CD4-positive, alpha-beta T cell treated with Interleukin-2 at 100 ng/mL for 4 hours (primary cell): ENCODE measurements at regions not wholly inside any gene's neighbourhood (a gene's known extent, or its start where the extent isn't known, plus 50 kb on each side); places are given as distances from the start of the nearest gene placed in this dataset.
A peak's percentile ranks its signal among the peaks of the same experiment; 100 is the strongest.
"Not testable (repeated sequence)": the region's sequence is repeated elsewhere in the genome, so short reads cannot be mapped to it uniquely, and the experiment has no call there.

Experiments used
- DNase-seq: peaks from one replicate; pipeline ENCODE4 v3.0.0-alpha.2; 2020; ENCODE audit warnings: low spot score

DNA sequence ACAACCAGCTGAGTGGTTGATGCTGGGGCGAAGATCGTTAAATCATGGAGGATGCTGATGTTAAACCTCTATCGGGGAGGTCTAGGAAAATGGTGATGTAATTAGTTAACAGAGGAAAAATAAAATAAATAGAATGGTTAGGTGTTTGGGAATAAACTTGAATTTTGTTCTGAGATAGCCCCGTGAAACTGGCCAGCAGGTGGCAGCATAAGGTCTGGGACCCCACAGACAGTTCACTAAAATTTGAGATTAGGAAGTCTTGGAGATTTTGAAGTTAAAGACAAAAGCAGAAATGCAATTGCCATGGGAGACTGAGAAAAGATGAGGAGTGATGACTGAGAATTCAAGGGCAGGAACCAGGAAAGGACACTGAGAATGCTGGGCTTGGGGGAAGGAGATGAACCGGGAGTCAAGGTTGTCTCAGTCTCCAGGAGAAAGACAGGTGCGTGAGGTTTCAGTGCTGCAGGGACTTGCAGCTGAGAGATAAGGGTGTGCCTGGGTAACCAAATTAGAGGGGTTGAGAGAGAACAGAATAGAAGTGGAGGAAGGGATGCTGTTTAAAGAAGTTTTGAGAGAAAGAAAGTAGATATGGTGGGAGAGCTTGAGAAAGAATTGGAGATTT, 248.0 kb downstream of the ZNF92 start:
- peak; percentile 21 for DNase-seq

DNA sequence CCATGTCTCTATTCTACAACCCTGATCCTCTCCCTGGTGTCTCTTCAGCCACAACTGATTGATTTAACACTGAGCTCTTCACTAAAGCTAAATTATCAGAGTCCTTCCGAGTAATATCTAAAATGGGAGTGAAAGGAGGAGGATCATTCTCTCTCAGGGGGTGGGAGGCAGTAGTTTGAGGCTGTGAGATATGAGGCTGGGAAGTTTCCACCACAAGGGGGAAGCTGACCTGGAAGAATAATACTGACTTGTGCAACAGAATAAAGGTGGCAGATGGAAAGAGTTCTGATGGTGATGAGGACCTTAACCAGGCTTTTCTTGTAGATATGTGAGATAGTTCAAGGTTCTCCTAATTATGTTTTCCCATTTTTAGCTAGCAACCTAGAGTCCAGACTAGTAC, 241.6 kb upstream of the VKORC1L1 start:
- DNase-seq: not testable (repeated sequence)

DNA sequence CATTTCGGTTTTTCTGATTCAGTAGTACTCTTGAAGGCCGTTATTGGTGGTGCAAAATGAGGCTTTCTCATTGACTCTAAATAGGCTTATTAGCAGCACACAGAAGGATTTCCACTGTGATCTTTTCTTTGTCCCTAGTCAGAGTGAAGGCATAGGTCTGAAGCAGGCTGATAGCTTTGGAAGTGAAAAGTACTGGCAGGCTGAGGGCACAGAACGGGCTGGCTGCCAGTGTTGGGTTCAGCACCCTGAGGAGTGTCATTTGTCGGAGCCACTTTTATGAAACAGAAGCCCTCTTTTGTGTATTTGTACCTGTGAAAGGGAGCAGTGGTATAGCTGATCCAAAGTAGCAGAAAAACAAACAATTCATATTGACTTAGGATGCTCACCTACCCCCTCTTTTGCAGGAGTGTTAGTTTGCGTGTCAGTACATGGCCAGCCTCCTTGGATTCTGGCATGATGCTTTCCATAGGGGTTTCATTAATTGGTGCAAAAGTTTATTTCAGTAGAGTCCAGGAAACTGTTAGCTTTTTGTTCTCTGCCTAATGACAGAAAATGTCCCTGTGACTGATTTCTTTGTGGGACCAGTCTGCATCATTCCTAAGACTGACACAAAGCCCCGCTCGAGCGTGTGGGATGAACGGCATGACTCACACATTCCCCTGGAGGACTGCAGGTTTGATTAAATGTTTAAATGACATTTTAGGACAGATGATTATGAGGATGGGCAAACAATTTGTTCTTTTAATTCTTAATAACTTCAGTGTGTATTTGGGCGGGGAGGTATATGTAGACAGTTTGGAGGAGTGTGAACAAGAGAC, 239.1 kb upstream of the VKORC1L1 start:
- DNase-seq: not testable (repeated sequence)

DNA sequence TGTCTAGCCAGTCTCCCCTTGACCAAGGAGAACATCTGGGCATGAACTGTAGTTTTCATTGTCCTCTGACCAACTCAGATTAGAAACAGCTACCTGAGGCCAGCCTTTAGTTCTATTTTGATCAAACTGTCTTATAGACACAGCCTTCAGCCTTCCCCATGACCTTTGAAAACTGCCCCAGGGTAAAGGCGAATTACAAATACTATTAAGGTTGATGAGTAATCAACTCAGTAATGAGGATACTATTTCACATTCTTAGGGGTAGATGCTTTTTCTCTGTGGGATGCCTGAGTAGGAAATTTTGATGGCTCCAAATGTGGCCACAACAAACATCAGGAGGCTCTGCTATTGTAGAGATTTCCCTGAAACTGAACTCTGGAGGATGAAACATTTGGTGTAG, 234.0 kb upstream of the VKORC1L1 start:
- not testable (repeated sequence) for DNase-seq

DNA sequence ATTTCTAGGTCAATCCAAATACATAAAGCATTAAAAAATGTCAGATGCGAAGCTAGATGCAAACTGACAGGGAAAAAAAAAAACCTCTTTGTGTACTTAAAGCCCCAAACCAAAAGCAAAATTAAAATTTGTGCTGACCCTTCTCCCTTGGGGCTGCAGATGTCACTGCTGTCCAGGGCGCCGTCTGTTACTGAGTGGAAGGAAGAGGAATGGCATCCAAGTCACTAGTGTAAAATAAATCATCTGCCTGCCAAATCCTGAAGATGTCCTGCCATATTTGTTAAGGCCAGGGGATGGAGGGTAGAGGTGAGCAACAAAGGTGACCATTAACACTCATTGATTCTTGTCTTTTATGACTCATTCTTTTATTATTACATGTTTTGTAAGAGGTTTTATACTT, 233.2 kb upstream of the VKORC1L1 start:
- DNase-seq: not testable (repeated sequence)

DNA sequence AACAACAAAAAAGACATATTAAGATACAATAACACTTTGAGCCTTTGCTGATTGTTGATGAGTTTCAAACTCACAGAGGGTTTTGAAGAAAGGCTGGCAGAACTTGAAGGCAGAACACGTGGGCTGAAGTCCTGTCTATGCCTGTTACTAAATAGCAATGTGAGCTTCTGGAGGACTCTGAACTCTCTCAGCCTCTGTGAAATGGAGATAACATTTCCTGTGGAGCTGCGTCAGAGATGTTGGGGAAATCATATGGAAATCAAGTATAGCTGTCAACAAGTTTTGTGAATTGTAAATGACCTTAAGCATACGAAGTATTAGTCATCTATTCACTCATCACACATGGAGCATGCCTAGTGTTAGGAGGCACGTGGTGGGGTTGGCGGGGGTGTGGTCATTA, 229.4 kb upstream of the VKORC1L1 start:
- DNase-seq: not testable (repeated sequence)

DNA sequence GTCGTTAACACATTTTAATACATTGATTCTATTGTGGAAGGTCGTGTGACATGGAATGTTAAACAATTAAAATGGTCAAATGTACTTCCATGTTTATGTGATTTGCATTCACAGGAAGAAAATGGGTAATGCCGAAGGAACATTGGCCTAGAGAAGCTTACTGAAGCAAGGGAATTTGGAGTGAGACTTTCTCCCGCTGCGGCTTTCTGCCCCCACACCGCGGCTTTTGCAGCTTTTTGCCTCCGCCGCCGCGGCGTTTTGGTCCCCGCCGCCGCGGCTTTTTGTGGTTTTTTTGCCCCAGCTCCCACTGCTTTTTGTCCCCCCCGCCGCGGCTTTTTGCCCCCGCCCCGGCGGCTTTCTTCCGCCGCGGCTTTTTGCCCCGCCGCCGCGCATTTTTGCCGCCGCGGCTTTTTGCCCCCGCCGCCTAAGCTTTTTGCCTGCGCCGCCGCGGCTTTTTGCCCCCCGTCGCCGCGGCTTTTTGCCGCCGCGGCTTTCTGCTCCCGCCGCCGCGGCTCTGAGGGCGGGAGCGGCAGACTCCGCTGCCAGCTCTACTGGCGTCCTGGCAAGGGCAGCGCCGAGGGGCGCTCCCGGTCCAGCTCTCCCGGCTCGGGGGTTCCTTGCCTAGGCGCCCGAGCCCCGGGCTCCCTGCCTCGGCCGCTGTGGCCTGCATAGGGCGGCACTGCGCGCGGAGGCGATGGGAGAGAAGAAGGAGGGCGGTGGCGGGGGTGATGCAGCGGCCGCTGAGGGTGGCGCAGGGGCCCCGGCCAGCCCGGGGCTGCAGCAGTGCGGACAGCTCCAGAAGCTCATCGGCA, 225.5 kb upstream of the VKORC1L1 start:
- not testable (repeated sequence) for DNase-seq

DNA sequence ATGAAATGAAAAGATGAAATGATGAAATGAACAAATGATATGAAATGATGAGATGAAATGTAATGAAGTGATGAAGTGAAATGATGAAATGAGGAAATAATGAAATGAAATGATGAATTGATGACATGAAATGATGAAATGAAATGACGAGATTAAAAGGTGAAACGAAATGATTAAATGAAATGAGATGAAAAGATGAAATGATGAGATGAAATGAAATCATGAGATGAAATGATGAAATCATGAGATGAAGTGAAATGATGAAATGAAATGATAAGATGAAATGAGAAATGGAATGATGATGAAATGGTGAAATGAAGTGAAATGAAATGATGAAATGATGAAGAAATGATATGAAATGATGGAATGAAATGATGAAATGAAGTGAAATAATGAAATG, 221.7 kb upstream of the VKORC1L1 start:
- DNase-seq: not testable (repeated sequence)

DNA sequence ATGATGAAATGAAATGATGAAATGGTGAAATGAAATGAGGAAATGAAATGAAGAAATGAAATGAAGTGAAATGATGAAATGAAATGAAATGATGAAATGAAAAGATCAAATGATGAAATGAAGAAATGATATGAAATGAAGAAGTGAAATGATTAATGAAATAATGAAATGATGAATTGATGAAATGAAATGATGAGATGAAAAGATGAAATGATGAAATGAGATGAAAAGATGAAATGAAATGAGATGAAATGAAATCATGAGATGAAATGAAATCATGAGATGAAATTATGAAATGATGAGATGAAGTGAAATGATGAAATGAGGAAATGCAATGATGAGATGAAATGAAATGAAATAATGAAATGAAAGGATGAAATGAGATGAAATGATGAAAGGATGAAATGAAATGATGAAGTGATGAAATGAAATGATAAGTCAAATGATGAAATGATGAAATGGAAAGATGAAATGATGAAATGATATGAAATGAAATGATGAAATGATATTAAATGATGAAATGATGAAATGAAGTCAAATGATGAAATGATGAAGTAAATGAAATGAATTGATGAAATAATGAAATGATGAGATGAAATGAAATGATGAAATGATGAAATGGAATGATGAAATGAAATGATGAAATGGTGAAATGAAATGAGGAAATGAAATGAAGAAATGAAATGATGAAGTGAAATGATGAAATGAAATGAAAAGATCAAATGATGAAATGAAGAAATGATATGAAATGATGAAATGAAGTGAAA, 220.9 kb upstream of the VKORC1L1 start:
- DNase-seq: not testable (repeated sequence)

DNA sequence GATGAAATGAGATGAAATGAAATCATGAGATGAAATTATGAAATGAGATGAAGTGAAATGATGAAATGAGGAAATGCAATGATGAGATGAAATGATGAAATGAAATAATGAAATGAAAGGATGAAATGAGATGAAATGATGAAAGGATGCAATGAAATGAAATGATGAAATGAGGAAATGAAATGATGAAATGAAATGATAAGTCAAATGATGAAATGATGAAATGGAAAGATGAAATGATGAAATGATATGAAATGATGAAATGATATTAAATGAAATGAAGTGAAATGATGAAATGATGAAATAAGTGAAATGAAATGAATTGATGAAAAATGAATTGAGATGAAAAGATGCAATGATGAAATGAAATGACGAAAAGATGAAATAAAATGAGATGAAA, 220.2 kb upstream of the VKORC1L1 start:
- not testable (repeated sequence) for DNase-seq

DNA sequence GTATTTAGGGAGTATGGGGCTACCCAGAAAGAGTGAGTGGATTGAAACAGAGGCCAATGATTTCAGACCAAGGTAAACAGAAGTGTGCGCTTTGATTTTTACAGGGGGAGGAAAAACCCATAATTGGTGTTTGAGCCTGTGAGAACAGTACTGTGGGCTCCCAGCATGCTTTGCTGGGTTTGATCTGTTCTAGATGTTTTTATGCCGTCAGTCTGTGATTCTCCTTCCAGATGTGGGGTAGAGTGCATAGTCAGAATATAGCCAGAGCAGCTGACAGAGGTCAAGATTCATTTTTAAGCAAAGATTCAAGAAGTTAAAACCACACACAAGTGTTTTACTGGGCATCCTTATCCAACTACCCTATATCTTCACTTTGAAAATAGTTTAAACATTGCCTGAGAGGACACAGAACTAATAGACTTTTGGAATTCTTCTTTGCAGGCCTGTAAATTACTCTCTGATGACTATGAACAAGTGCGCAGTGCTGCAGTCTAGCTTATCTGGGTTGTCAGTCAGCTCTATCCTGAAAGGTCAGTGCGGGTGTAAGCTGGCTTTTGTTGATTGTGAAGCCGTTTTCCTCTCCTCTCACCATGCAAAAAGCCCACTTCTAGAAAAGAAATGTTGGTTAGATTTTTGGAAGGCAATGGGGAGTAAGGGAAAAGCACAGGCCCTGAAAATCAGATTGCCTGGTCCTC, 216.2 kb upstream of the VKORC1L1 start:
- DNase-seq: not testable (repeated sequence)

DNA sequence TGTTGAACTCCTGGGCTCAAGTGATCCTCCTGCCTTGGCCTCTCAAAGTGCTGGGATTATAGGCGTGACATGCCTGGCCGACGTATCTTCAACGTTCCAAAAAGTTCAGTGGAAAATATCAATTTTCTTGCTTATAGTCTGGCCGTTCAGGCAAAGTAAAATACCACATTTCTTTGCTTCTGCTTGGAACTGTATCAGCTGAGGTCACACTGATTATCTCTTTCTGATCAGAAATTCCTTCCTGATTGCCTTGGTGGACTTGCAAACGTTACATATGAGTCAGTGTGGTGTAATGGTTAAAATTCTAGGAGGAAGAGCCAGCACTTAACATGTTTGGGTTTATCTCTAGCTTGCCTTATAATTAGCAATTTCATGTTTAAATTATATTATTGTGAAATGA, 189.5 kb upstream of the VKORC1L1 start:
- DNase-seq: not testable (repeated sequence)

DNA sequence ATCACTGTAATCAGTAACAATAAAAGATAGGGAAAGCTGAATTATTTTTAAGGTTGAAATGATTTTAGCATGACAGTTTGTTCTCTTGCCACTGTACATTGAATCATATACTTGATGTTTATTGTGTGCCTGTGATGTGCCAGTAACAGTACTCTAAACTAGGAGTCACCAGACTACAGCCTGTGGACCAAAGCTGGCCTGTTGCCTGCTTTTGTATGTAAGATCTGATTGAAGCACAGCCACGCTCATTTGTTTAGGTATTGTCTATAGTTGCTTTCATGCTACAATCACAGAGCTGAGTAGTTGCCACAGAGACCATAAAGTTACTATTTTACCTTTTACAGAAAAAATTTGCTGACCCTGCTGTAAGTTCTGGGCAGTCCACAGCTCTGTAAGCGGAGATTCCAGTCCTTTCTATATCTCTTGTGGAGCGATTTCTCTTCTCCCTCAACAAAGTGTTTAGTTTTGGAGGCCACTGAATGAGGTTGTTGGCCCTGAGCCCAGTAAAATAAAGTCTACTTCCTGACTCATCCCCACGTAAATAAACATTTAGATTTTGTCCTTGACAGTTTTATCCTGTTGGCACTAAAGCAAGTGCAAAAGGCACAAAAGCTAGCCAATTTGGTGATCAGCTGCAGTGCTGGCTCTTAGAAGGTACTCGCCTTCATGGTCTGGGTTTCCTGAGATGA, 173.7 kb upstream of the VKORC1L1 start:
- DNase-seq: not testable (repeated sequence)

DNA sequence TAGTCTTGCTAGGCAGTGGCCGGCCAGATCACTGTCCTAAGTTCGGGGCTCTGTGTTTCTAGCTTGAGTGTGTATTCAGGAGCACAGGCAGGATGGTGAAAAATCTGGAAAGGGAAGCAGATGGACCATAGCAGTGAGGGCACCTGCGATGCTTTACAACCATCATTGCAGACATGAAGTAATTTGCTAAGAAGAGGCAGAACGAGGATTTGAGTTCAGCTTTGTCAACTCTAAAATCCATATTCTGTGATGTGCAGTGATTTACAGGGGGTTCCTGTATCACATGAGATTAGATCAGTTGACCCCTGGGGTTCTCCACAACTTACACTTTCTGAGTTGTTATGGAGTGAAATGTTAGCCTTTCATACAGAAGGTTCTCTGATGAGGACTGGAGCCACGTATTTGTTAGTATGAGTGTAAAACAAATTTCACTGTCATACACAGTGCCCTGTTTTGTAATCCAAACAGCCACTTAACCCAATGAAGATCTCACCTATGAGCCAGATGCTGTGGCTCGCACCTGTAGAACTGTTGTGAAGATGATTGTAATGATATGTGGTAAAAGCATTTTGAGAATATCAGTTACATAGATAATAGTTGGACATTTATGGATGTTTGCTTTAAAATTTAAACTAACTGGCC, 173.0 kb upstream of the VKORC1L1 start:
- not testable (repeated sequence) for DNase-seq

DNA sequence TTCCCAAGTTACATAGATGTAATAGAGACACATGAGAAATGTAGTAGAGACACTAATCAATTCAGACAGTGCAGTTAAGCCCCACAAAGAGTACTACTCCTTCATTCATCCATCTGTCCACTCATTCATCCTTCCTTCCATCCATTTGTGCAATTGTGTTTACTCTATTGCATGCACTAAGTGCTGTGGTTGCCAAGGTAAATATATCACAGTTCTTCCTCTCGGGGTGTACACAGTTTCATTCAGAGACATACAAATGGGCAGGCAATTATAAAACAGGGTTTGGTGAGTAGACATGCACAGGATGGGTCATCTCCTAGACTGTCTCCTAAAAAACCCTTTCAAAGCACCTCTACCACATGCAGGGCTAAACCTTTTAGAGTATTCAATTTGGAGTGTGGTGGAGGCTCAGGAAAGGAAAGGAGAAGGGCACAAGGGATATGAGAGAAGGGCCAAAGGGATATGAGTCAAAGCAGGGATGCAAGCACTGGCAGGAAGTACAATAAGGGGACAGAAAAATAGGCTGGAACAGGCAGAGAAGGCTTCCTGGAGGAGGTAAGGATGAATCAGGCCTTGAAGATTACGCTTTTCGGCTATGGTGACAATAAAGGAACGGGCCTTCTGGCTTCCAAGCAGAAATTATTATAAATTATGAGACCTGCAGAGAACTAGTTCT, 153.6 kb upstream of the VKORC1L1 start:
- DNase-seq: not testable (repeated sequence)

DNA sequence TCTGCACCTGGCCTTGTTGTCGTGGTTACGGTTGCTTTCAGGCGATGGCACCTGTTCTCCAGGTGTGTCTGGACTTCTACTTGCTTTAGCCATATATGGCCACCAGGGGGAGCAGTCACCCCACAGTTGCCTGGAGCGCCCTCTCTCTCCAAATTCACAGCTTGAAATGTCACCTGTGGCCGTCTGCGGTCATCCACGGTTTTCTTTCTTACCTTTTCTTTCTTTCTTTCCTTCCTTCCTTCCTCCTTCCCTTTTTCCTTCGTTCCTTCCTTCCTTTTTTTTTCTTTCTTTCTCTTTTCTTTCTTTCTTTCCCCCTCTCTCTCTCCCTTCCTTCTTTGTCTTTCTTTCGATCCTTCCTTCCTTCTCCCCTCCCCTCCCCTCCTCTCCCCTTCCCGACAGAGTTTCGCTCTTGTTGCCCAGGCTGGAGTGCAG, 150.5 kb upstream of the VKORC1L1 start:
- peak; percentile 80 for DNase-seq

DNA sequence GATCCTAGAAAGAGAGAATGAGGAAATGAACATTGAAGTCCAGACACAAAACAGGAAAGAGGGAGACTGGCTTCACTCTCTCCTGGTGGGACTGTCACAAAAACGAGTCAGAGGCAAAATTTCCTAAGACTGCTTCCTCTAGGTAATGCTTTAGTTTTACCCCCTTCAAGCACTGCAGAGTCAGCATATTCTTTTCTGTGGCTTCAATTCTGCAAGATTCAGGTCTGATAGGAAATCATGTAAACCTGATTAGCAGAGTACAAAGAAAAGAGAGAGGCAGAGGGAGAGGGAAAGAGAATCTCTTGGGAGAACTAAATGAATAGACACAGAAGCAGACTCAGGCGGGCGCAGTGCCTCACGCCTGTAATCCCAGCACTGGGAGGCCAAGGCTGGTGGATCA, 145.7 kb upstream of the VKORC1L1 start:
- not testable (repeated sequence) for DNase-seq

DNA sequence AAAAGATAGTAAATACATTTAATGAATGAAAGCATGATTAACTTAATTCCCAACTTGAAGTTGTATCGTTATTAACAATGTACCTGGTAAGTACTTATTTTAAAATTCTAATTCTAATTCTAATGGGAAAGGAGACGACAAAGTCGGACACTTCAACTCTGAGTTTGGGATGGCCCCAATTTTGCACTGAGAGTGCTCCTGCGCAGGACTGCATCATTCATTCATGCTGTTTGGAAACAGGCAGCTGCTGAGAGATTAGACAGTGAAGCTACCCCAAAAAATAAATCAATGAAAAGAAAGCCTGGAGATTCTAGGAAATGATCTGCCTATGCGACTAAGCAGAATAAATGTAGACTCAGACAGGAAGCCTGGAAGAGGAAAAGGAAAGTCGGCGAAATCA, 141.7 kb upstream of the VKORC1L1 start:
- DNase-seq: no peak

DNA sequence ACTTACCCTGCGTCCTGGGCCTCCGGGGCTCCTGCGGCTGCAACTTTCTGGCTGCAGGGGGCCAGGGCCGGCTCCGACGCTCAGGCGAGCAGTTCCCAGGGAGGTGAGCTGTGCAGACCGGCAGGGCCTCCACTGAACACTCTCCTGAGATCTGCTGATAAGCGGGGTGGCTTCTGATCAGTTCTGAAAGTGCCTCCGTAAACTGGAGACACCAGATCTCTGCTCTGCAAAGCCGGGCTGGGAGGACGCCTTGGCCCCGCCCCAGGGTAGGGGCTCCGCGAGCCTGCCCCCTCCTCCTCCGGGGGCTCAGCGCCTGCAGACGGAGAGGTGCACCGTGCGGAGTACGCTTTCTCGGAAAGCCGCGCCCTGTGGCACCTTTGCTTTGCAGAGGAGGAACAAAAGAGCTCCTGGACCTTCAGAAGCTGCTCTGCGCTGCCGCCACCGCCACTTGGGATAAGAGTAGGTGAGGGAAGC, 141.3 kb upstream of the VKORC1L1 start:
- DNase-seq: no peak
